CD4-positive, alpha-beta T cell treated with Interleukin-4 for 1 hour (primary cell): ENCODE measurements at regions not wholly inside any gene's neighbourhood (a gene's known extent, or its start where the extent isn't known, plus 50 kb on each side); places are given as distances from the start of the nearest gene placed in this dataset.
"Not testable (repeated sequence)": the region's sequence is repeated elsewhere in the genome, so short reads cannot be mapped to it uniquely, and the experiment has no call there.

ENCODE experiments used
- DNase-seq, 2 donors: peaks; one replicate each; pipeline ENCODE4 v3.0.0-alpha.2; 2020 to 2022

GRCh38 chr9:102497709-102498108, 497.4 kb upstream of the CYLC2 start:
- DNase-seq: no peak

GRCh38 chr9:102486976-102487375, 508.2 kb upstream of the CYLC2 start:
- DNase-seq: not testable (repeated sequence)

GRCh38 chr9:102483651-102484050, 511.5 kb upstream of the CYLC2 start:
- no peak for DNase-seq

- no peak for DNase-seq
Measured at GRCh38 chr9:102482776-102483175, 512.4 kb upstream of the CYLC2 start.

GRCh38 chr9:102479191-102479590, 515.9 kb upstream of the CYLC2 start:
- DNase-seq: no peak

DNA sequence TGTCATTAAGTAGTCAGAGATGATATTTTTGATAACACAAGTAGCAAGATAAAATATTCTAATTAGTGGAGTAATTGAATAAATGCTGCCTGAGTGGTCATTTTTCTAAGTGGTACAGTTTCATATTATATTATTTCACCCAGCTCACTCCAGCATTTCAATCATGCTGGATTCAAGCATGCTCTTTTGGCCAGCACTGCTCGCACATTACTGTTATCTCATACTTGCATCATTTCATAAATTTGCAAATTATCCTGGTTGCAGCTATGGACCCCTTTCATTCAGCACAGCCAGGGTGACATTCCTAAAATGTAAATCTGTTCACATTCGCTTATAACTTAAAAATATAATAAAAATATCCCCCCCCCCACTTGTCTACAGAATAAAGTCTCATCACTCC, 520.8 kb upstream of the CYLC2 start:
- DNase-seq: no peak

DNA sequence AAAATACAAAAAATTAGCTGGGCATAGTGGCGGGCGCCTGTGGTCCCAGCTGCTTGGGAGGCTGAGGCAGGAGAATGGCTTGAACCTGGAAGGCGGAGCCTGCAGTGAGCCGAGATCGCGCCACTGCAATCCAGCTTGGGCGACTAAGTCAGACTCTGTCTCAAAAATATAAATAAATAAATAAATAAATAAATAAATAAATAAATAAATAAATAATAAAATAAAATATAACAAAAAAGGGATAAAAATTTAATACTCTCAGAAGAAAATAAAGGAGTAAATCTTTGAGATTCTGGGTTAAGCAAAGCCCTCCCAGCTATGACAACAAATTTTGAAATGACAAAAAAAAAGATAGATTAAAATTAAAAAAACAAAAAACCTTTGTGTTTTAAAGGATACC, 525.7 kb upstream of the CYLC2 start:
- DNase-seq: not testable (repeated sequence)

DNA sequence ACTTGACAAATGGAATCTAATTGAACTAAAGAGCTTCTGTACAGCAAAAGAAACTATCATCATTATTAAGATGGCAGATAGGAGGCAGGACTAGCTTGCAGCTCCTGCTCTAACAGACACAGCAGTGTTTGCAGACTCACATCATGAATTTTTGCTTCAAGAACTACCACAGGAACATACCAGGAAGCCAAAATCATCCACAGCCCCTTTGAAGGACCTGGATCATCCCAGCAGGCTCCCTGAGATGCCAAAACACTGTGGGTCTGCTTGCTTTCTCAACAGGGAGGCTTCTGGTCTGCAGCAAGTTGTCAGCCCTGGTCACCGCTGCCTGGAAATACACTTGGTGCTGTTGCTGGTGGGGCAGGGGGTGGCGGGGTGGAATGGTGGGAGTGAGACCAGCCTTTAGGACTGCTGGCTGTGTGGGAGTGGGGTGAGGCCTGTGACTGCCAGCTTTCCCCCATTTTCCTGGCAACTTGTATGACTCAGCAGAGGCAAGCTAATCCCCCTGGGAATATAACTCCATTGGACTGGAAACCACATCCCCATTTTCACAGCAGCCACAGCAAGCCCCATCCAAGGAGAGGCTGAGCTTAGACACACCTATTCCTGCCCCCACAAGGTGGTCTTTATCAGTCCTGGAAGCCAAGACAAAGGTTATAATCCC, 533.8 kb upstream of the CYLC2 start:
- DNase-seq: no peak

DNA sequence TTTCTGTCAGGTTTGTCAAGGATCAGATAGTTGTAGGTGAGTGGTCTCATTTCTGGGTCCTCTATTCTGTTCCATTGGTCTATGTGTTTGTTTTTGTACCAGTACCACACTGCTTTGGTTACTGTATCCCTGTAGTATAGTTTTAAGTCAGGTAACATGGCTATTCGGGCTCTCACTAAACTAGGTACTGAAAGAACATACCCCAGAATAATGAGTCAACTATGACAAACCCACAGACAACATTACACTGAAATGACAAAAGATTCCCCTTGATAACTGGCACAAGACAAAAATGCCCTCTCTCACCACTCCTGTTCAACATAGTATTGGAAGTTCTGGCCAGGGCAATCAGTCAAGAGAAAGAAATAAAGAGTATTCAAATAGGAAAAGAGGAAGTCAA, 535.3 kb upstream of the CYLC2 start:
- no peak for DNase-seq

- DNase-seq: no peak
Measured at GRCh38 chr9:102456562-102456961, 538.6 kb upstream of the CYLC2 start.

DNA sequence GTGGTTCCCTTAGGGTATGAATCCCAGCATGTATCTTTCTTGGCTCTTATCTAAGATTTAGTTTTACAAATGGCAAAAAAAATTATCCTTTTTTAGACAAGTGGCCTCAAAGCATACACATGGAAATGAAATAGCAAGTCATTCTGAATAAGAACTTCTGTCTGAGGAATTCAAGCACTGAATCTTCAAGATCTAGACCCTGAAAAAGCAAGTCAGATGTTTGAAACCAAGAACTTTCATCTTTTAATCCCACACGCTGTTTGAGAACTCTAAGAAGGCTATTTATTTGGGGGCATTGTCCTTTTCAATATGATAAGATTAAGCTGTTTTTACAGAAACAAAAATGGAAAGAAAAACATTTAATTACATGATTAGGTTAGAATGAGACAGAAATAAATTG, 549.2 kb upstream of the CYLC2 start:
- no peak for DNase-seq

DNA sequence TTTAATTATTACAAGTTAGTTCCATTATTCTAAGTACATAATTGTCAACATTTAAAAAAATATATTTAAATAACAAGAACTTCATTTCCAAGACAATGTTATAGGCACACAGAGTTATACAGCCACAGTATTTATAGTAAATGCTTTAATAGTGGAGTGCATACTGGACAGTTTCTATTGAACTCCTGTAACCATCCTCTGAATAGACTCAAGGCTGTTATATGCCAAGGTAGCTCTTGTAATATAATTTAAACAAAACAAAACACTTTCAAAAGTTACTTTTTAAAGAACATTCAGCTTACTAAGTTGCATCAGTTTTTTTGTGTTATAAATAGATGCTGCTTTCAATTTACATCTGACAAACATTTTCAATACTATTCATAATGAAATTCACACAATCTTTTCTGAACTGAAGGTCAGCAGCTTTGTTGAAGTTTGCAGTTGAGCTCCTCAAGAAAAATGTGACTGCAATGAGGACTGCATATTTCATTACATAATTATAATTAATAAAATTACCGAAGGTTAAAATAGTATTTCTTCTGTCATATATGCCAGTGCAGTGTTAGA, 549.9 kb upstream of the CYLC2 start:
- no peak for DNase-seq

DNA sequence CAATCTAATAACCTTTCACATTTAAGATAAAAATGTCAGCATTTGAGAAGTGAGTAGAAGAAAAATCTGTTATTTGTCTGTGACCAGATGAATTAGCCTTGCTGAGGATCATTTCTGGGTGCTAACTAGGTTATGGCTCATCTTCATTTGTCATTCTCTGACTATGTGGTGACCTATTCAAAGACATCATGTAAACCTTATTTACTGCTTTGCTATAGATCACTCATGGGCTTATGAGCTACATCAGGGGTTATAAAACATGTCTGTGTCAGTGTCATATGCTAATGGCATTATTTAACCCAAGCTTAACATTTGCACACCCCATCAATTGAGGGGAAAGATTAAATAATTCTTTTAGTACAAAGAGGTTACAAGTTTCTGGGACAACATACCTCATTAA, 555.5 kb upstream of the CYLC2 start:
- no peak for DNase-seq

GRCh38 chr9:102436599-102436998, 558.5 kb upstream of the CYLC2 start:
- DNase-seq: not testable (repeated sequence)

GRCh38 chr9:102435427-102435826, 559.7 kb upstream of the CYLC2 start:
- DNase-seq: no peak

GRCh38 chr9:102434545-102434944, 560.6 kb upstream of the CYLC2 start:
- DNase-seq: no peak

- DNase-seq: no peak
Measured at GRCh38 chr9:102428305-102428704, 566.8 kb upstream of the CYLC2 start.

GRCh38 chr9:102416251-102416650, 578.9 kb upstream of the CYLC2 start:
- DNase-seq: not testable (repeated sequence)

DNA sequence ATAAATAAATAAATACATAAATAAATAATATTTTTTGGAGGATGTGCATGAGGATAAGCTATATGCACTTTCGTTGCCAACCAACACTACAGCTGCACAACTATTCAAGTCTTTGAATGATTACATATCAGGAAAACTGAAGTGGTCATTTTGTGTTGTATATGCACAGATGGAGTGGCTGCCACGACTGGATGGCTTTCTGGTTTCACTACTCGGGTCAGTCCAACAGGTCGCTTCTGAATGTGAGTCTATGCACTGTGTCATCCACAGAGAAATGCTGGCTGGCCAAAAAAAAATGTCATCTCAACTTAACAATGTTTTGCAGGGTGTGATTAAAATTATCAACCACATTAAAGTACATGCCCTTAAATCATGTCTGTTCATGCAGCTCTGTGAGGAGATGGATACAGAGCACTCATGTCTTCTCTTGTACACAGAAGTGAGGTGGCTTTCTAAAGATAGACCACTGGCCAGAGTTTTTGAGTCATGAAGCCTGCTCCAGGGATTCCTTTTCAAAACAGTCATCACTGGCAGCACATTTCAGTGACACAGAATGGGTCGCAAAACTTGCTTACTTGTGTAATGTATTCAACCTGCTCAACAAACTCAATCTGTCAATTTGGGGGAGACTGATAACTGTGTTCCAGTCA, 589.8 kb upstream of the CYLC2 start:
- DNase-seq: no peak

DNA sequence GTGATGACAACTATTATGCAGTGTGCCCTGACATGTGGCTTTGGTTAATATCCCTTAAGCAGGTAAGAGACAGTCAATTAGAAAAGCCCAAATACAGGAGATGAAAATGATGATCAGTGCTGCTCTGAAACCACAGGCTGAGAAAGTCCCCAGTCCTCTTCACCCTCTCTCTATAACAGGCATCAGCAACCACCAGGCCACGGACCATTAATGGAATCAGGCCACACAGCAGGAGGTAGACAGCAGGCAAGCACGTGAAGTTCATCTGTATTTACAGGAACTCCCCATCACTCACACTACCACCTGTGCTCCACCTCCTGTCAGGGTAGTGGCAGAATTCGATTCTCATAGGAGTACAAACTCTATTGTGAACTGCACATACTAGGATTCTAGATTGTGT, 591.6 kb upstream of the CYLC2 start:
- DNase-seq: no peak

DNA sequence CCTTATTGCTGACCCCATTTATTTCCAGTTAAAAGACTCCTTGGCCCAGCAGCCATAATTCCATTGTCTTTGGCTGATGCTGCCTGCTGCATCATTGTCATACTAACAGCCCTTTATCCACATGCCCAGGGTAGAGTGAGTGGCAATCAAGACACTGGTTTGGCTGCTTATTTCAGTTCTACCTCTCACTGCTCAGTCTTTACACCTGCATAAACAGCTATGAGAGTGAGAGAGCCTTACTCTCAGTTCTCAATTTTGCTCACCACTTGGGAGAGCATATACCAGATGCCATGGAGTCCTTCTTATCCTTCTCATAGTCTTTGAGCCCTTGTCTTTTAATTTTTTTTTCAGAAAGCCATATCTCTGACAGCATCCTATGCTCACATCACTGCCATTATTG, 596.9 kb upstream of the CYLC2 start:
- no peak for DNase-seq

DNA sequence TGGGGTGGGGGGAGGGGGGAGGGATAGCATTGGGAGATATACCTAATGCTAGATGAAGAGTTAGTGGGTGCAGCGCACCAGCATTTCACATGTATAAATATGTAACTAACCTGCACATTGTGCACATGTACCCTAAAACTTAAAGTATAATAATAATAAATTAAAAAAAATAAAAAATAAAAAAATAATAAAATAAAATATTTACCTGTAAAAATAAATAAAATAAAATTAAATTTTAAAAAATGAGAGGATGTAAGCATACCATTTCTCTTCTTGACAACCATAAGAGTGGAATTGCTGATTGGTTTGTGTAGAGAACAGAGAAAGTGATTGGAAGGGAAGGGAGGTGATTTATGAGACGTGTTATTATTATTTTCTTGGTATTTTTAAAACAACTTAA, 609.5 kb upstream of the CYLC2 start:
- not testable (repeated sequence) for DNase-seq

- no peak for DNase-seq
Measured at GRCh38 chr9:102362470-102363132, 624.2 kb upstream of the GRIN3A start.

- no peak for DNase-seq
Measured at GRCh38 chr9:102360846-102361245, 622.4 kb upstream of the GRIN3A start.
